ENCODE measurements at regions not wholly inside any gene's neighbourhood (a gene's known extent, or its start where the extent isn't known, plus 50 kb on each side); places are given as distances from the start of the nearest gene placed in this dataset.
"Not testable (repeated sequence)": the region's sequence is repeated elsewhere in the genome, so short reads cannot be mapped to it uniquely, and the experiment has no call there.

DNA sequence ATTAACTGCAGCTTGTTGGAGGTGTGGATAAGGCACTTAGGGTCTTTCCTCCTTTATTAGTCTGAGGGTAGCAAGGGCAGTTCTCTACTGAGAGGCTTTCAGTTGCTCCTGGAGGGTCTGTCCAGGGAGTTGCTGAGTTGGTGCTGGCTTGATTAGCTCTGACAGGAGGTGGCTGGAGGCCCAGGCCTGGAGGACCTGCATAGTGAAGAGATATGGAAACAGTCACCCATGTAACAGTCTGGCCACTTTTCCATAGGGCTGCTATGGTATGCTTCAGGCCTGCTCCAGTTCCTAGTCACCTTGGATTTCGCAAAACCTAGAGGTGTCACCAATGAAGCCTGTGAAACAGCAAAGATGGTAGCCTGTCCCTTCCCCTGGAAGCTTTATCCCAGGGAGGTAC is 143.3 kb upstream of the SLC38A2 start:
- no peak for DNase-seq

DNA sequence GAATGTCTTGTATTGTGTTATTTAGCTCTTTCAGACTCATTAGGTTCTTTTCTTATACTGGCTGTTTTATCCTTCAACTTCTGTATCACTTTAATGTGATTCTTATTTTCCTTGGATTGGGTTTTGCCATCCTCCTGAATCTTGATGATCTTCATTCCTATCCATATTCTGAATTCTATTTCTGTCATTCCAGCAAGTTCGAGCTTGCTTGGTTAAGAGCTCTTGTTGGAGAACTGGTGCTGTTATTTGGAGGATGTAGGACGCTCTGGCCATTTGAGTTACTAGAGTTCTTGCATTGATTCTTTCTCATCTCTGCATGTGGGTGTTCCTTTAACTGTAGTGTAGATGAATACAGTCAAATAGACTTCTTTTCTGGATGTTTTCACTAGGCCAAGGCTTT is 142.3 kb upstream of the SLC38A2 start:
- no peak for DNase-seq

DNA sequence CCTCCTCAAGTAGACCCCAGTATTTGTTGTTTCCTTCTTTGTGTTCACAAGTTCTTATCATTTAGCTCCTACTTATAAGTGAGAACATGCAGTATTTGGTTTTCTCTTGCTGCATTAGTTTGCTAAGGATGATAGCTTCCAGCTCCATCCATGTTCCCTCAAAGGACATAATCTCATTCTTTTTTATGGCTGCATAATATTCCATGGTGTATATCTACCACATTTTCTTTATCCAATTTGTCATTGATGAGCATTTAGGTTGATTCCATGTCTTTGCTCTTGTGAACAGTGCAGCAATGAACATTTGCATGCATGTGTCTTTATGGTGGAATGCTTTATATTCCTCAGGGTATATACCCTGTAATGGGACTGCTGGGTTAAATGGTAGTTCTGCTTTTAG is 137.7 kb upstream of the SLC38A2 start:
- not testable (repeated sequence) for DNase-seq

DNA sequence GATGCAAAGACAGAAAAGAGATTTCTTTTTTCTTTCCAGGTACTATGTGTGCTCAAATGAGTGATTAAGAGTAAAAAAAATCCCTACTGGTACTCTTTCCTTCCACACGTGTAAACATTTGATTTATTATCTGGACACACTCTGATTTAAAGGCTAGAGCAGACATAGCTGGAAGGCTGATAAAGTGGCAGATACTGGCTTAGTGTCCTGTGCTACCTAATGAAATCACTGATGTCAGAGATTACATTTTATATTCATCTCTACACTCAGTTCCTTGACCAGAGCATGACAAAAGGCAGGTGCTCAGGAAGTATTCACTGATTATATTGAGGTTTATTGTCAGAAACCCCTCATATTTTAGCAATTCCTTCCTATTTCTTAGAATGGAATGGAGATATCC is 136.6 kb upstream of the SLC38A2 start:
- no peak for DNase-seq

DNA sequence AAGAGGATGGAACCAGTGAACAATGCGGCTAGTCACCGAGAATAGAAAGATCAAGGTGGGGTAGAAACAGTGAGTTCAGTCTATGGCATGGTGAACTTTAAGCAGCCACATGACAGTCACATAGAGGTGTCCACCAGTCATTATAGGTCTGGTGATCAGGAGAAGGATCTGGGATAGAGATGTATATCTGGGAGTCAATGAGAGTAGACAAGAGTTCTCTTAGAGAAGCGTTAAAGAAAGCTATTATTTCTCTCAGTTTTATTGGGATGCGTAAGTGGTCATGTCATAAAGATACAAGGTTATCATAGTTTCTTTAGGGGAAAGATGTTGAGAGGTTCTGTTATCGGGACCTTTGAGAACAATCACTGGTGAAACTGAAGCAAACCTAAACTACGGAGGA is 136.1 kb upstream of the SLC38A2 start:
- DNase-seq, result no peak

DNA sequence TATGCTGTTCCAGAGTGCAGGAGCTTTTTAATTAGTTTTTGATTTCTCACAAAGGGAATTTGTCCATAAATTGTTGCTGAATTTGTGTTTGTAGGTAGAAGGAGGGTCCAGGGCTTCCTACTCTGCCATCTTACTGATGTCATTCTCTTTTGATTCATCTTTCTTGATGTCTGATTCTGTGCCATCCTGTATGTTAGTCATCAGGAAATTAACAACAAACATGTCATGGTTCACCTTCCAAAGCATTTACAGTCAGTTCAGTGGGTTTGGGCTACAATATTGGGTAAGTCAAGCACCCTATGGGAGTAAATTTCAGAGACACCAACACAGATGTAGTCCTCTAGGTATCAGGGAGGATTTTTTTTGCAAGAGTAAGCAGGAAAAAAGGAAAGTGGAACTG is 135.2 kb upstream of the SLC38A2 start:
- no peak for DNase-seq

DNA sequence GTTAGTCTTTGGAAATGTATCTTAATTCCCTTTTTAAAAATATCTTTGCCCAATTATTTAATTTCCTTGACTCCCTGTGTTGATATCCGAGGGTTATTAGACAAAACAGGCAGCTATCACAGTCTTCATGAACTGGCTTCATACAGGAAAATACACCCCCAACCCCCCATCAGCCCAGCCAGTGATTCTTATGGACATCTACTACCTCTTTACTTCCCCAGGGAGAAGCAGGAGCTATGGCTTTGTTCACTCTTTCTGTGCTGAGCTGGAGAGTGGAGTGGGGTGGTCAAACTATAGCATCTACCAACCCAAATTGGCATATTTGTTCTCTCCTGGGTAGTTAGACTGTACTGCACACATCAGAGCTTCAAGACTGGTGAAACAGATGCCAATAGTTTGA is 134.4 kb upstream of the SLC38A2 start:
- DNase-seq, result no peak

DNA sequence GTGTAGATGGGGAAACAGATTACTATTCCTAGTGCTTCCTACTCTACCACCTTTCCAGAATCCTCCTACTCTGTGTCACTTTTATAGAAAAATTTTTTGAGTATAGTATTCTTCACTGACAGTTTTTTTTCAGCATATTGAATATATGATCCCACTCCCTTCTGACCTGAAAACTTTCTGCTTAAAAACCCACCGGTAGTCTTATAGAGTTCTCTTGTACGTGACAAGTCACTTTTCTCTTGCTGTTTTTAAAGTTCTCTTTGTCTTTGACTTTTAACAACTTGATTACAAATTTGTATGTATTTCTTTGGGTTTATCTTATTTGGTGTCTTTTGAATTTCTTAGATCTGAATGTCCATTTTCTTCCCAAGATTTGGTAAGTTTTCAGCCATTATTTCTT is 133.6 kb upstream of the SLC38A2 start:
- no peak for DNase-seq

DNA sequence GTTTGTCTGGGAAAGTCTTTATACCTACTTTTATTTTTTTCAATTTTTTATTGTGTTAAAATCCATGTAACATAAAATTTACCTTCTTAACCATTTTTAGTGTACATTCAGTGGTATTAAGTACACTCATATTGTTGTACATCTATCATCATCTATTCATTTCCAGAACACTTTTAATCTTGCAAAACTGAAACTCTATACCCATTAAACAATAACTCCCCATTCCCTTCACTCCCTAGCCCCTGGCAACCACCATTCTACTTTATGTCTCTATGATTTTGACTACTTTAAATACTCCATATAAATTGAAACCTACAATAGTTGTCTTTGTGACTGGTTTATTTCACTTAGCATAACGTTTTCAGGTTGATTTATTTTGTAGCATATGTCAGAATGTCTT is 131.9 kb upstream of the SLC38A2 start:
- DNase-seq, result no peak

DNA sequence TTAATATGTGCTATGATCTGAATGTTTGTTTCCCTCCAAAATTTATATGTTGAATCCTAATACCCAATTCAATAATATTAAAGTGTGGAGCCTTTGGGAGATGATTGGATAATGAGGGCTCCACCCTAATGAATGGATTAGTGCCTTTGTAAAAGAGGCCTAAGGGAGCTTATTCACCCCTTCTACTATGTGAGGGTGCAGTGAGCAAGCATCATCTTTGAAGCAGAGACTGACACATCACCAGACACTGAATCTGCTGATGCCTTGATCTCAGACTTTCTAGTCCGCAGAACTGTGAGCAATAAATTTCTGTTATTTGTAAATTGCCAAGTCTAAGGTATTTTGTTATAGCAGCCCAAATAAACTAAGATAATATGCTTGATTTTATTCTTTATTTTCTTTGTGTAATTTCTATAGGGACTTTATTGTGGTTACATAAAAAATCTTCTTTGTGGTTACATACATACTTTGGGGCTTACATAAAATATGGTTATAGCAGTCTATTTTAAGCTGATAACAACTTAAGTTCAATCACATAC is 131.1 kb upstream of the SLC38A2 start:
- DNase-seq, result no peak

DNA sequence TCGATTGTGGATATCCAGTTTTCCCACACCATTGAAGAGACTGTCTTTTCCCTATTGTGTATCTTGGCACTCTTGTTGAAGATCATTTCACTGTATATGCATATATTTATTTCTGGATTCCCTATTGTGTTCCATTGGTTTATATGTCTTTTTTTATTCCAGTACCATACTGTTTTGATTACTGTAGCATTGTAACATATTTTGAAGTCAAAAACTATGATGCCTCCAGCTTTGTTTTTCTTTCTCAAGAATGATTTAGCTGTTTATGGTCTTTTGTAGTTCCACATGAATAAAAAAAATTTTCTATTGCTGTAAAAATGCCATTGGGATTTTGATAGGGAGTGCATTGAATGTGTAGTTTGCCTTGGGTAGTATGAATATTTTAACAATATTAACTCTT is 128.1 kb upstream of the SLC38A2 start:
- DNase-seq, result no peak

DNA sequence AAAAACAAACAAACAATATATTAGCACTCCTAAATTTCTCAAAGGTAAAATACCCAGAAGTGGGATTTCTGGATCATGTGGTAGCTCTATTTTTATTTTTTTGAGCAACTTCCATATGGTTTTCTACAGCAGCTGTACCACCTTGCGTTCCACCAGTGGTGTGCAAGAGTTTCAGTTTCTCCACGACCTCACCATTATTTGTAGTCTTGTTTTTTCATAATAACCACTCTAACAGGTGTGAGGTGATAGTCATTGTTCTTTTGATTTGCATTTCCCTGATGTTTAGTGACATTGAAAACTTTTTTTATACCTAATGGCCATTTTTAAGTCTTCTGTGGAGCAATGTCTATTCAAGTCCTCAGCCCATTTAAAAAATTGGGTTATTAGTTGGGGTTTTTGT is 127.3 kb upstream of the SLC38A2 start:
- no peak for DNase-seq

DNA sequence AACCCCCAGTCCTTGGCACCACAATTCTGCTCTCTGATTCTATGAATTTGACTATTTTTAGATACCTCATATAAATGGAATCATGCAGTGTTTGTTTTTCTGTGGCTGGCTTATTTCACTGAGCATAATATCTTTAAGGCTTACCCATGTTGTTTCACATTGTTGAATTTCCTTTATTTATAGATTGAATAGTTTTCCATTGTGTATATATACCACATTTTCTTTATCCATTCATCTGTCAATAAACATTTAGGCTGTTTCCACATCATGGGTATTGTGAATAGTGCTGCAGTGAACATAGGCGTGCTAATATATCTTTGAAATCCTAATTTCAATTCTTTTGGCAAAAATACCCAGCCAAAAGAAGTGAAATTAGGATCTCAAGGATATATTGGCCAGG is 126.7 kb upstream of the SLC38A2 start:
- DNase-seq, result no peak

DNA sequence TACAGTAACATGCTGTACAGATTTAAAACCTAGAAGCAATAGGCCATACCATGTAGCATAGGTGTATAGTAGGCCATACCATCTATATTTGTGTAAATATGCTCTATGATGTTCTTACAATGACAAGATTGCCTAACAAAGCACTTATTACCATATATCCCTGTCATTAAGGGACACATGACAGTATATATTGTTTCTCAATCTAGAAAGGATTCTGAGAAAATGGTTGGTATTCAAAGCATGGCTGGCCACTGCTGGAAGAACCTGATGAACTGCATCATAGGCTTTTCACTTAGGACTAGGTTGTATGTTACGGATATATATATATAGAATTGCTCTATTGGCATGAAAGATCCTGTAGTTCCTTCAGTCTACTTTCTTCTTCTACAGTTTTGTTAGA is 125.2 kb upstream of the SLC38A2 start:
- DNase-seq, result no peak

DNA sequence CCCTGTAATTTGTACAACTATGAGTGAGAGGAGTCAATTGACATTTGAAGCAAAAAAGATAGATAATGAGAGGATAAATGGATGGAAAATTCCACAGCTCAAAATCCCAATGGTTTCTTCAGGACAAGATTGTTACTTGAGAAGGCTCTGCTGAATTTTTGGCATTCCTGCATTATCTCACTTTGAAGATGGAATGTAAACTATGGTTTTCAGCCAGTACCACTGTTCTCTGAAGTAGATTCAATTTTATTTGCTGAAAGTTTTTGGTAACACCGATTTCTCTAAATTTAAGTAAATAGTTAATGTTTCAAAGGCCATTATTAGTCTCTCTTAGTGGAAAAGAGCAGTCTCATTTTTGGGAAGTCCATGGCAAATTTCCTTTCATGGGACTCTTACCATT is 121.9 kb upstream of the SLC38A2 start:
- no peak for DNase-seq

DNA sequence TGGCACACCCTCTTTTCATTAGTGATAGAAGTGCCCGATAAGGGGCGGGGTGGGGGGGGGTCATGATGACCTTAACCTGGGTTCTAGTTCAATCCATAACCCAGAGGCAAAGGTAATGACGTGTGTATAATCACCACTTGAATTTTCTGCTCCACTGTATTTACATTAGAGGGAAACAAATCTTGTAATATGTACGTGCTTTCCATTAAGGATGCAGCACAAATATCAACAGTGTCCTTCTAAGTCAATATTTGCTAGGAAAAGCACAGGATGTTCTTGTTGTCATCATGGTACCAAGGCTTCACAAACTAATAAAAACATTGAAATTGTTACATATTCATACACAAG is 121.2 kb upstream of the SLC38A2 start:
- no peak for DNase-seq

DNA sequence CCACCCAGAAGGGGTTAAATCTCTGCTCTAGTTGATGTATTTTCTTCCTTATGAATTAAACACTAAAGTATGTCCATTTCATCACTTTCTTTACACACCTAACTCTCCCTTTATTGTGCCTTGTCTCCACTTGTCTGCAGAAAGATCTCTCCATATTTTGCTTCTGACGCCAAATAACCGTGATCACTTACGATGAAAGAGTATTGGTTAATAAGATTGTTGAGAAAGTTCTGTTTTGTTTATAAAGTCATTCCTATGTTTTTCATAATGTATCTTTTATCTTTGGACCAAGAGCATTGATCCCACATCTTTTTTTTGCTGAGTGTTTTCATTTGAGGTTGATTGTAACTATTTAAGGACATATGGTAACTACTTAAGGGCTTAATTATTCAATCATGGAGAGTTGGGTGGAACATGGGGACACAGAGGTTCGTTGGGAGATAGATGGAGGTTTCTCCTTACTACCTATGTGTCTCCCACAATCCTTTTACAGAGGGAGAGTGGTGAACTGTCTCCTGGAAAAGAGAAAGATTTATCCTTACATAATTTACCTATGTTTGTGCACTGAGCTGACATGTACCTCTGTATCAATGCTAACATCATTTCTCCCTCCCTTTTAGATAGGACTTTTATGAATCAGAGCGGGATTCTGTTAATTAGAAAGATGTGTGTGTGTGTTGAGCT is 120.7 kb upstream of the SLC38A2 start:
- no peak for DNase-seq

DNA sequence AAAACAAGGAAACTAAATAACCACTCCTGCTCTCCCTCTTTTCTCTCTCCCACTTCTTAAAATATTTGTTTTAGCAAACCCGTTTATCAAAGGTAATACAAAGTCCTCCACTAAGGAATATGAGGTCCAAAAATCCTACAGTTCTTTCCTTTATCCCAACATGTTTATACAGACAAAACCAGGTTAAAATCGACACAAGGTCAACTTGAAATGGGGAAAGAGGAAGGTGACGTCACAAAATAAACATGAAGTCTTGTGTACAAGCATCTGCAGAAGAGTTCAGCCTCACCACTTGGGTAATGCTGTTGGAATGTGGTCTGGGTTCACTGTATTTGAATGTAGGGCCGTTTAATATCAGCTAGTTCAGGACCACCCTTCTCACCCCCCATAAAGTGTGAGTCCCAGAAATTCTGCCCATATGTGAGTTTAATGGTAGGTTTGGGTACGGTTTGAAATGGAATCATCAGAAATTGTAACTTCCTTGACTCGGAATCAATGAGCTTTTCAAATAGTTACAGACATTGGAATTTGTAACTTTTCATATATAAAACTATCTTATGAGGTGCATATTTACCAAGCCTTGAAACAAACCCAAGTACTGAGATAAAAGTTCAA is 120.0 kb upstream of the SLC38A2 start:
- no peak for DNase-seq

DNA sequence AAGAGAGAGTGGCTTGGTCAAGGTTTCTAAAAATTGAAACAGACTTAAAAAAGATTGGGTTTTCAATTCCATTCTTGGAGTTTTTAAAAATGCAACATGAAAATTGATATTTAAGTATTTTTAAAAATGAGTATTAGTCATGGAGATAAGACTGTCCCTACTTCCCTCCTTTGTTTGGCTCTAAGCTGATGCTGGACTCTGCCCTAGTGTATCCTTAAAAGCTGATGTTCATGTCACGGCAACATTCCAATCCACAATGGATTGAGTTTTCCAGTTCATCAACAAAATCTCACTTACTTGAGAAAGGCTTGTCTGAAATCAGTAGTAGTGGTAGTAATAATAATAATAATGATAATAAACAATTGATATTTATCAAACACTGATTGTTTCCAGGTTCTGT is 119.0 kb upstream of the SLC38A2 start:
- DNase-seq, result no peak

DNA sequence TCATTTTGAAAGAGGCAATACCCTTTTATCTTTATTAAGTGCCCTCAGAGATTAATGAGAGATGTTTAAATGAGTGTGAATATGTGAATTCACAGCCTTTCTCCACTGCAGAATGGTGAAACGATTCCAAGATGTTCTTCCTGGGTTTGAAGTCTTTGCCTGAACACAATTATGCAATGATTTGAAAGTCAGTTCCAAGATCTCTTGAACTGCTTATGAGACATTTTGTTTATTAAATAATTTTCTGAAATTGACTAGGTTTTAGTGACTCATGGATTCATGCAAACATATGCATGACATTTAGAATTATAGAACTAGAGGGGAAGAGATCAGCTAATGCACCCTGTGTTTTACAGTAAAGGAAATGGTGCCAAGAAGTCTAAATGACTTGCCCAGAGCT is 118.1 kb upstream of the SLC38A2 start:
- no peak for DNase-seq

DNA sequence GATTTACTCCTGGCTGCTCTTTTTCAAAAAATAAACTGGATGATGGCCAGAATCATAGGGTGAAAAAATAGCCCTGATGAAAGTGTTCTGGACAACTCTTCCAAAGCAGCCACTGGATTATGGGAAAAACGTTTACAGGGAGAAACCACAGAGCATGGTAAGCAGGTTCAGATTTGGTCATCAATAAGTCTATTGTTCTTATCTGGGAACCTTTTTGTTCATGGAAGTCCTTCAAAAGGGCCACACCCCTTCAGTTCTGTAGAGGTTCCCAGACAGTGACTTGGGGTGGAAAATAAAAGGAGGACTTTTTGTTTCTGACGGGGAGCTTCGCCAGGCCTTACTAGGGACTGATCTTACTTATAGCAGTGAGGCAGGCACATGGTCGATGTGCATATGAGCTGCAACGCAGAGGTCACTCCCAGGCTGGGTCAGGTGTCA is 117.4 kb upstream of the SLC38A2 start:
- DNase-seq, result no peak

DNA sequence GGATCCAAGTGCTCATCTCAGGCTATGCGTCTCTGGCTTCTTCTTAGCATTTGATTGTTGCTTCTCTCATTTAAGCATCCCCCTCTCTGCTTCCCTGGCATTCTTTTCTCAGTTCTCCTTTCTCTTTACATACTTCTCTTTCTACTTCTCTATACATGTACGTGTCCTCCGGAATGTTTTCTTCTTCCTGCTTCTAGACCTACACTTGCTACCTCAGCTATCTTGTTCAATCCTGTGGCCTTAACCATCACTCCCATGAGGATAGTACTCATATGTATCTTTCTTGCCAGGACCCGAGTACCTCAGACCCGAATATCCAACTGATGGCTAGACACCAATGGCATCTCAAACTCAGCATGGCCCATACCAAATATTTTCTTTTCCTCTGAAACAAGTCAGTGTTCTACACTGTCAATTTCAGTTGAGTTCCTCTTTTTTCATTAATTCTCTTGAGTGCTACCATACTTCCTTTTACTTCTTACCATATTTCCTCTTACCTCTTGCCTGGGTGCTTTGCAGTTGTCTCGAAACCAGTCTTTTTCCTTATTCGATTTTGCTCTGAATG is 115.1 kb upstream of the SLC38A2 start:
- DNase-seq, result no peak

DNA sequence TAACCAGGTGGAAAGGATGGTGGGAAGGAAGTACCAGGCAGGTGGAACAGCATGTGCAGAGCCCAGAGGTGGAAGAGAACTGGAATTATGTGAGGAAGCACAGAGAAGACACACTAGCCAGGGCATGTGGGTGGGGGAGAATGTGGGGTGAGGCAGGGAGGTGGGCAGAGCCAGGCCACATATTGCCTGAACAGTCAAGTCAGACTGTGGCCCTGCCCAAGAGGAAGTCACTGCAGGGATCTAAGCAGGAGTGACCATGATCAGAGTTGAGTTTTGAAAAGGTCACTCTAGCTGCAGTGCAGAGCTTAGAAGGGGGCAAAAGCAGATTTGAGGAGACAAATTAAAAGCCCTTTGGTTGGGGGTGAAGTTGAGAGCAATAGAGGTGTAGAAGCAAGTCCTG is 114.0 kb upstream of the SLC38A2 start:
- DNase-seq, result no peak

DNA sequence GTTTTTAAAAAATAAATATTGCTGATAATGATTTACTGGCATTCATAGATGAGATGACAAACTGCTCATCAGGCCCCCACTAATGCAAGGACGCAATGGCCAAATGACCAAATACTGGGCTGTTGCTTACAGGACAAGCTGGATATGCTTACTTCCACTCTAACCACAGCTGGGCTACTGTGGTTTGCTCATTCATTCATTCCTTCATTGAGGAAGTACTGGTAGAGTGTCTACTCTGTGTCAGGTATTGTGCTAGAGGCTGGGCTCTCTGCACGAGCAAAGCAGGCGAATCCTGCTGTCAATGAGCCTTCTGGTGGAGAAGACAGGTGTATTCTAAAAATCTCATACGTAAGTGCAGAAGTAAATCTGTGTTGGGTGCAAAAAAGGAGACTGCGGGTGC is 113.3 kb upstream of the SLC38A2 start:
- no peak for DNase-seq

All from activated CD4-positive, CD25-positive, alpha-beta regulatory T cell (primary cell).